ENCODE measurements at regions not wholly inside any gene's neighbourhood (a gene's known extent, or its start where the extent isn't known, plus 50 kb on each side); places are given as distances from the start of the nearest gene placed in this dataset.
A peak's percentile ranks its signal among the peaks of the same experiment; 100 is the strongest.

GRCh38 chr17:17410357-17410756 is 66.4 kb upstream of the MED9 start:
- peaks cover 2% of the 10 kb centered on the region for H3K27me3 ChIP-seq (ENCODE audit: control insufficient read depth, insufficient read depth, low read length)
- FAIRE-seq (no peak), DNase-seq (ENCODE audit: low read depth) (no peak)
- TF ChIP-seq, protein P1, sequence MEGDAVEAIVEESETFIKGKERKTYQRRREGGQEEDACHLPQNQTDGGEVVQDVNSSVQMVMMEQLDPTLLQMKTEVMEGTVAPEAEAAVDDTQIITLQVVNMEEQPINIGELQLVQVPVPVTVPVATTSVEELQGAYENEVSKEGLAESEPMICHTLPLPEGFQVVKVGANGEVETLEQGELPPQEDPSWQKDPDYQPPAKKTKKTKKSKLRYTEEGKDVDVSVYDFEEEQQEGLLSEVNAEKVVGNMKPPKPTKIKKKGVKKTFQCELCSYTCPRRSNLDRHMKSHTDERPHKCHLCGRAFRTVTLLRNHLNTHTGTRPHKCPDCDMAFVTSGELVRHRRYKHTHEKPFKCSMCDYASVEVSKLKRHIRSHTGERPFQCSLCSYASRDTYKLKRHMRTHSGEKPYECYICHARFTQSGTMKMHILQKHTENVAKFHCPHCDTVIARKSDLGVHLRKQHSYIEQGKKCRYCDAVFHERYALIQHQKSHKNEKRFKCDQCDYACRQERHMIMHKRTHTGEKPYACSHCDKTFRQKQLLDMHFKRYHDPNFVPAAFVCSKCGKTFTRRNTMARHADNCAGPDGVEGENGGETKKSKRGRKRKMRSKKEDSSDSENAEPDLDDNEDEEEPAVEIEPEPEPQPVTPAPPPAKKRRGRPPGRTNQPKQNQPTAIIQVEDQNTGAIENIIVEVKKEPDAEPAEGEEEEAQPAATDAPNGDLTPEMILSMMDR (IDR thresholded peaks at IDR 0.05; ENCODE audit: insufficient read depth, low read length, severe bottlenecking), result no peak
- no peak overlapping the region for H3K4me3 ChIP-seq (ENCODE audit: low read depth, low read length)
- H3K36me3 ChIP-seq (ENCODE audit: control insufficient read depth, insufficient read depth, low read length), result no peaks in the 10 kb centered on the region

GRCh38 chr17:17411692-17412091 is 65.1 kb upstream of the MED9 start:
- no peak for FAIRE-seq
- Histone ChIP-seq H3K4me3 (ENCODE audit: low read depth, low read length) (no peak overlapping the region), H3K36me3 (ENCODE audit: control insufficient read depth, insufficient read depth, low read length) (no peaks in the 10 kb centered on the region), H3K27me3 (ENCODE audit: control insufficient read depth, insufficient read depth, low read length) (no peaks in the 10 kb centered on the region)
- TF ChIP-seq, protein P1 (IDR thresholded peaks at IDR 0.05; ENCODE audit: insufficient read depth, low read length, severe bottlenecking), result no peak
- no peak for DNase-seq (ENCODE audit: low read depth)

- no peak overlapping the region for H3K4me3 ChIP-seq (ENCODE audit: low read depth, low read length)
- peak; percentile 73 for DNase-seq (ENCODE audit: low read depth)
- H3K27me3 ChIP-seq (ENCODE audit: control insufficient read depth, insufficient read depth, low read length), result no peaks in the 10 kb centered on the region
- H3K36me3 ChIP-seq (ENCODE audit: control insufficient read depth, insufficient read depth, low read length), result no peaks in the 10 kb centered on the region
- FAIRE-seq, result peak; percentile 52
- TF ChIP-seq, protein P1 (IDR thresholded peaks at IDR 0.05; ENCODE audit: insufficient read depth, low read length, severe bottlenecking), result no peak
Measured at GRCh38 chr17:17412326-17412725, 64.5 kb upstream of the MED9 start.

DNA sequence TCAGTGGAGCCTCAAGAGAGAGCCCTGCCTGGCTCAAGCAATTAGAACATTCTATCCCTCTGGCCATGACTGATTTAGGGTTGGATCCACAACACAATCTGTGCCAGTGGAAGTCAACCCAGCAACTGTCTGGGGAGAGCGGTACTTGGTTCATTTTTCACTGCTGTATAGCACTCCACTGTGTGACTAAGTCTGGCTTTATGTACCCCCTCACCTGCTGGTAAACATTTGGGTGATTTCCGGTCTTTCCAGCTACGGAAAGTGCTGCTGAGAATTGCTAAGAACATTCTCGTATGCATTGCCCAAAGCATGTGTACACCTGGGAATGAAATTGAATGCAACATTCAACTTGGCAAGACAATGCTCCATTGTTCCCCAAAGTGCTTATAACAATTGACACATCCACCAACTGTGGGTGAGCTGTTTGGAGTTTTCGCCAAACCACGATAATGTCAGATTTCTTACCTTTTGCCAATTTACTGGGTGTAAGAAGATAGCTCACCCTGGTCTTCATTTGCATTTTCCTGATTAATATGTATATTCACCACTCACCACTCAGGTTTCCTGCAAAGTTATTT is 63.5 kb upstream of the MED9 start:
- FAIRE-seq (peak; percentile 23), DNase-seq (ENCODE audit: low read depth) (no peak)
- H3K36me3 ChIP-seq (ENCODE audit: control insufficient read depth, insufficient read depth, low read length), result no peaks in the 10 kb centered on the region
- TF ChIP-seq, protein P1 (IDR thresholded peaks at IDR 0.05; ENCODE audit: insufficient read depth, low read length, severe bottlenecking), result no peak
- no peaks in the 10 kb centered on the region for H3K27me3 ChIP-seq (ENCODE audit: control insufficient read depth, insufficient read depth, low read length)
- no peak overlapping the region for H3K4me3 ChIP-seq (ENCODE audit: low read depth, low read length)

- Histone ChIP-seq H3K27me3 (ENCODE audit: control insufficient read depth, insufficient read depth, low read length) (no peaks in the 10 kb centered on the region), H3K4me3 (ENCODE audit: low read depth, low read length) (no peak overlapping the region), H3K36me3 (ENCODE audit: control insufficient read depth, insufficient read depth, low read length) (no peaks in the 10 kb centered on the region)
- DNase-seq (ENCODE audit: low read depth) (no peak), FAIRE-seq (no peak)
- TF ChIP-seq, protein P1 (IDR thresholded peaks at IDR 0.05; ENCODE audit: insufficient read depth, low read length, severe bottlenecking), result no peak
Measured at GRCh38 chr17:17413821-17414220, 63.0 kb upstream of the MED9 start.

GRCh38 chr17:17414341-17414805 is 62.4 kb upstream of the MED9 start:
- DNase-seq (ENCODE audit: low read depth) (no peak), FAIRE-seq (no peak)
- H3K4me3 ChIP-seq (ENCODE audit: low read depth, low read length), result no peak overlapping the region
- H3K36me3 ChIP-seq (ENCODE audit: control insufficient read depth, insufficient read depth, low read length), result no peaks in the 10 kb centered on the region
- no peaks in the 10 kb centered on the region for H3K27me3 ChIP-seq (ENCODE audit: control insufficient read depth, insufficient read depth, low read length)
- TF ChIP-seq, protein P1 (IDR thresholded peaks at IDR 0.05; ENCODE audit: insufficient read depth, low read length, severe bottlenecking), result no peak
